ENCODE measurements at regions not wholly inside any gene's neighbourhood (a gene's known extent, or its start where the extent isn't known, plus 50 kb on each side); places are given as distances from the start of the nearest gene placed in this dataset.

DNA sequence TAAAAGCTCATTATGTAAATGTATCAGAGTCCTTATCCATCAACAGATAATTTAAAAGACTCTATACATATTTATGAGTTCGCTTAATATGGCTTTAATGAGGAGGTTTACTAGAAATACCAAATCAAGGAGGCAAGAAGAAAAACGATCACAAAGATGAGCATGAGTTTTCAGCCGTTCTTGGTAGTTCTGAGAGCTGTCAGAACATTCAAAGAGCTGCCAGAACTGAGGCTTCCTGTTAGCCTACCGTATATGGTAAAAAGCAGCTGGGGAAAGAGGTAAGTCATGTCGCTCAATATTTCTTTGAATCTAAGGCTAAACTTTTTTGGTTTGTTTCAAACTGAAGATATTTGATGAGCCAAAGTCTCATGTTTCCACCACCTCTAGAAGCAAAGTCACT is 115.3 kb upstream of the PLXNC1 start:
- Histone ChIP-seq H3K4me3 (replicated peaks in 1 of 2; ENCODE audit: low read depth in 1 of 2, low read length in 2 of 2) (no peak overlapping the region), H4K20me1 (ENCODE audit: insufficient read depth) (no peaks in the 10 kb centered on the region), H3K4me1 (ENCODE audit: control insufficient read depth in 1 of 2, insufficient read depth in 2 of 2, low read length in 2 of 2) (no peaks in the 10 kb centered on the region), H3K9me3 (ENCODE audit: control insufficient read depth in 1 of 2, insufficient read depth in 1 of 2, low read depth in 1 of 2, low read length in 2 of 2) (no peaks in the 10 kb centered on the region), H3K27ac (ENCODE audit: low read depth, low read length) (no peak overlapping the region), H2AFZ (ENCODE audit: low read depth, low read length, poor library complexity, severe bottlenecking) (no peak overlapping the region), H3K36me3 (ENCODE audit: control insufficient read depth in 1 of 2, insufficient read depth in 2 of 2, low read length in 2 of 2) (no peaks in the 10 kb centered on the region), H3K79me2 (ENCODE audit: insufficient read depth, low read length) (no peaks in the 10 kb centered on the region), H3K9me2 (ENCODE audit: insufficient read depth) (no peaks in the 10 kb centered on the region), H3K27me3 (ENCODE audit: insufficient read depth, low read length) (no peaks in the 10 kb centered on the region), H3K4me2 (ENCODE audit: low read length) (no peak overlapping the region), H3K9ac (ENCODE audit: low read length) (no peak overlapping the region)
- POLR2A ChIA-PET = no interaction called here
- TF ChIP-seq, protein P1, sequence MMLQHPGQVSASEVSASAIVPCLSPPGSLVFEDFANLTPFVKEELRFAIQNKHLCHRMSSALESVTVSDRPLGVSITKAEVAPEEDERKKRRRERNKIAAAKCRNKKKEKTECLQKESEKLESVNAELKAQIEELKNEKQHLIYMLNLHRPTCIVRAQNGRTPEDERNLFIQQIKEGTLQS (IDR thresholded peaks at IDR 0.05) = no peak
- no peak for TF ChIP-seq SIN3A (IDR thresholded peaks at IDR 0.05; ENCODE audit: low read depth)
- no peak for TF ChIP-seq POLR2AphosphoS5 (IDR thresholded peaks at IDR 0.05; ENCODE audit: low read depth, low read length)
- no peak for TF ChIP-seq SP1 (IDR thresholded peaks at IDR 0.05; ENCODE audit: low read depth)
- TF ChIP-seq, protein P2, sequence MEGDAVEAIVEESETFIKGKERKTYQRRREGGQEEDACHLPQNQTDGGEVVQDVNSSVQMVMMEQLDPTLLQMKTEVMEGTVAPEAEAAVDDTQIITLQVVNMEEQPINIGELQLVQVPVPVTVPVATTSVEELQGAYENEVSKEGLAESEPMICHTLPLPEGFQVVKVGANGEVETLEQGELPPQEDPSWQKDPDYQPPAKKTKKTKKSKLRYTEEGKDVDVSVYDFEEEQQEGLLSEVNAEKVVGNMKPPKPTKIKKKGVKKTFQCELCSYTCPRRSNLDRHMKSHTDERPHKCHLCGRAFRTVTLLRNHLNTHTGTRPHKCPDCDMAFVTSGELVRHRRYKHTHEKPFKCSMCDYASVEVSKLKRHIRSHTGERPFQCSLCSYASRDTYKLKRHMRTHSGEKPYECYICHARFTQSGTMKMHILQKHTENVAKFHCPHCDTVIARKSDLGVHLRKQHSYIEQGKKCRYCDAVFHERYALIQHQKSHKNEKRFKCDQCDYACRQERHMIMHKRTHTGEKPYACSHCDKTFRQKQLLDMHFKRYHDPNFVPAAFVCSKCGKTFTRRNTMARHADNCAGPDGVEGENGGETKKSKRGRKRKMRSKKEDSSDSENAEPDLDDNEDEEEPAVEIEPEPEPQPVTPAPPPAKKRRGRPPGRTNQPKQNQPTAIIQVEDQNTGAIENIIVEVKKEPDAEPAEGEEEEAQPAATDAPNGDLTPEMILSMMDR (IDR thresholded peaks at IDR 0.05 in 2 of 3, conservative IDR thresholded peaks at IDR 0.05 in 1 of 3; ENCODE audit: borderline replicate concordance in 1 of 3, insufficient read depth in 1 of 3, low read depth in 2 of 3, low read length in 2 of 3) = no peak
- TF ChIP-seq POLR2A (IDR thresholded peaks at IDR 0.05; ENCODE audit: borderline replicate concordance, extremely low read depth, insufficient read depth, insufficient read length) = no peak
- no peak for TF ChIP-seq EZH2phosphoT487 (IDR thresholded peaks at IDR 0.05; ENCODE audit: borderline replicate concordance)
- no peak for TF ChIP-seq YY1 (IDR thresholded peaks at IDR 0.05; ENCODE audit: extremely low read depth, insufficient replicate concordance, low read depth, low read length)
- no peak for TF ChIP-seq ZFX (IDR thresholded peaks at IDR 0.05)
- TF ChIP-seq SRF (IDR thresholded peaks at IDR 0.05; ENCODE audit: low read depth) = no peak
- TF ChIP-seq, protein P3, sequence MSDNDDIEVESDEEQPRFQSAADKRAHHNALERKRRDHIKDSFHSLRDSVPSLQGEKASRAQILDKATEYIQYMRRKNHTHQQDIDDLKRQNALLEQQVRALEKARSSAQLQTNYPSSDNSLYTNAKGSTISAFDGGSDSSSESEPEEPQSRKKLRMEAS (IDR thresholded peaks at IDR 0.05) = no peak
- TF ChIP-seq EGR1 (IDR thresholded peaks at IDR 0.05; ENCODE audit: low read depth) = no peak
- TF ChIP-seq ELF1 (IDR thresholded peaks at IDR 0.05; ENCODE audit: borderline replicate concordance, low read depth) = no peak
- TF ChIP-seq JUND (IDR thresholded peaks at IDR 0.05) = no peak
- TF ChIP-seq, protein P4, sequence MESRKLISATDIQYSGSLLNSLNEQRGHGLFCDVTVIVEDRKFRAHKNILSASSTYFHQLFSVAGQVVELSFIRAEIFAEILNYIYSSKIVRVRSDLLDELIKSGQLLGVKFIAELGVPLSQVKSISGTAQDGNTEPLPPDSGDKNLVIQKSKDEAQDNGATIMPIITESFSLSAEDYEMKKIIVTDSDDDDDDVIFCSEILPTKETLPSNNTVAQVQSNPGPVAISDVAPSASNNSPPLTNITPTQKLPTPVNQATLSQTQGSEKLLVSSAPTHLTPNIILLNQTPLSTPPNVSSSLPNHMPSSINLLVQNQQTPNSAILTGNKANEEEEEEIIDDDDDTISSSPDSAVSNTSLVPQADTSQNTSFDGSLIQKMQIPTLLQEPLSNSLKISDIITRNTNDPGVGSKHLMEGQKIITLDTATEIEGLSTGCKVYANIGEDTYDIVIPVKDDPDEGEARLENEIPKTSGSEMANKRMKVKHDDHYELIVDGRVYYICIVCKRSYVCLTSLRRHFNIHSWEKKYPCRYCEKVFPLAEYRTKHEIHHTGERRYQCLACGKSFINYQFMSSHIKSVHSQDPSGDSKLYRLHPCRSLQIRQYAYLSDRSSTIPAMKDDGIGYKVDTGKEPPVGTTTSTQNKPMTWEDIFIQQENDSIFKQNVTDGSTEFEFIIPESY (IDR thresholded peaks at IDR 0.05; ENCODE audit: extremely low read depth, insufficient replicate concordance, low read length) = no peak
- no peak for TF ChIP-seq TCF7L2 (IDR thresholded peaks at IDR 0.05; ENCODE audit: borderline replicate concordance, extremely low read depth, insufficient read depth, insufficient read length)
- TF ChIP-seq, protein P5, sequence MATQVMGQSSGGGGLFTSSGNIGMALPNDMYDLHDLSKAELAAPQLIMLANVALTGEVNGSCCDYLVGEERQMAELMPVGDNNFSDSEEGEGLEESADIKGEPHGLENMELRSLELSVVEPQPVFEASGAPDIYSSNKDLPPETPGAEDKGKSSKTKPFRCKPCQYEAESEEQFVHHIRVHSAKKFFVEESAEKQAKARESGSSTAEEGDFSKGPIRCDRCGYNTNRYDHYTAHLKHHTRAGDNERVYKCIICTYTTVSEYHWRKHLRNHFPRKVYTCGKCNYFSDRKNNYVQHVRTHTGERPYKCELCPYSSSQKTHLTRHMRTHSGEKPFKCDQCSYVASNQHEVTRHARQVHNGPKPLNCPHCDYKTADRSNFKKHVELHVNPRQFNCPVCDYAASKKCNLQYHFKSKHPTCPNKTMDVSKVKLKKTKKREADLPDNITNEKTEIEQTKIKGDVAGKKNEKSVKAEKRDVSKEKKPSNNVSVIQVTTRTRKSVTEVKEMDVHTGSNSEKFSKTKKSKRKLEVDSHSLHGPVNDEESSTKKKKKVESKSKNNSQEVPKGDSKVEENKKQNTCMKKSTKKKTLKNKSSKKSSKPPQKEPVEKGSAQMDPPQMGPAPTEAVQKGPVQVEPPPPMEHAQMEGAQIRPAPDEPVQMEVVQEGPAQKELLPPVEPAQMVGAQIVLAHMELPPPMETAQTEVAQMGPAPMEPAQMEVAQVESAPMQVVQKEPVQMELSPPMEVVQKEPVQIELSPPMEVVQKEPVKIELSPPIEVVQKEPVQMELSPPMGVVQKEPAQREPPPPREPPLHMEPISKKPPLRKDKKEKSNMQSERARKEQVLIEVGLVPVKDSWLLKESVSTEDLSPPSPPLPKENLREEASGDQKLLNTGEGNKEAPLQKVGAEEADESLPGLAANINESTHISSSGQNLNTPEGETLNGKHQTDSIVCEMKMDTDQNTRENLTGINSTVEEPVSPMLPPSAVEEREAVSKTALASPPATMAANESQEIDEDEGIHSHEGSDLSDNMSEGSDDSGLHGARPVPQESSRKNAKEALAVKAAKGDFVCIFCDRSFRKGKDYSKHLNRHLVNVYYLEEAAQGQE (IDR thresholded peaks at IDR 0.05; ENCODE audit: low read depth) = no peak
- no peak for TF ChIP-seq ZNF274 (IDR thresholded peaks at IDR 0.05; ENCODE audit: low read depth, low read length)
- intact Hi-C loops (cut with micrococcal nuclease) = no loop called here
- DNase-seq (ENCODE audit: low read depth, low spot score) (no peak), ATAC-seq (no peak)
- RAD21 ChIA-PET (ENCODE audit: low non-redundant PET in 1 of 2, low total read pairs in 2 of 2, uncharacterized antibody in 2 of 2, unreplicated experiment in 2 of 2) = no interaction called here
- BruUV-seq (replicated peaks) = no TSS peak
- CTCF ChIA-PET = no interaction called here

Data from HCT116 (cell line).